K562 (cell line): ENCODE measurements at regions not wholly inside any gene's neighbourhood (a gene's known extent, or its start where the extent isn't known, plus 50 kb on each side); places are given as distances from the start of the nearest gene placed in this dataset.
A peak's percentile ranks its signal among the peaks of the same experiment; 100 is the strongest.

ENCODE experiments used
- PTBP1 ChIP-seq: fragments of 200-400 bp; formaldehyde crosslinking; IDR thresholded peaks from 2 replicates; pipeline ENCODE4 v1.6.1; 2017; ENCODE audit warnings: low read depth, low read length
- RAD21 ChIP-seq, 2 experiments: fragments of 250-450 bp in 1 of 2; fragments of 450-650 bp in 1 of 2; sonication (Bioruptor Pico) in 1 of 2; formaldehyde crosslinking in 1 of 2; IDR thresholded peaks in 1 of 2; conservative IDR thresholded peaks in 1 of 2; 2 replicates each; pipeline versions ENCODE4 v1.4.0 to v1.8.0; 2020 to 2022; ENCODE audit warnings: mild to moderate bottlenecking in 2 of 2, moderate library complexity in 1 of 2
- RFX5 ChIP-seq: IDR thresholded peaks from 2 replicates; pipeline ENCODE4 v1.6.1; 2011; ENCODE audit warnings: low read depth, mild to moderate bottlenecking, improper control_type of control experiment, low read length
- ZNF79 ChIP-seq: fragments of 250-450 bp; sonication (Bioruptor Pico); IDR thresholded peaks from 2 replicates; pipeline ENCODE4 v1.4.0; 2020; ENCODE audit warnings: low read depth, mild to moderate bottlenecking, moderate library complexity
- TF ChIP-seq, protein P1 (sequence below): sonication (generic); formaldehyde crosslinking; IDR thresholded peaks from 2 replicates; pipeline ENCODE4 v1.5.0; 2020; ENCODE audit warnings: missing genetic modification reagents
- TF ChIP-seq, protein P2 (sequence below): fragments of 250-450 bp; sonication (Bioruptor Pico); IDR thresholded peaks from 2 replicates; pipeline ENCODE4 v1.5.0; 2020; ENCODE audit warnings: mild to moderate bottlenecking
- TF ChIP-seq, protein P3 (sequence below): fragments of 450-650 bp; formaldehyde crosslinking; IDR thresholded peaks from 2 replicates; pipeline ENCODE4 v1.4.0; 2020; ENCODE audit warnings: mild to moderate bottlenecking, moderate library complexity
- TF ChIP-seq, protein P4 (sequence below): fragments of 450-650 bp; formaldehyde crosslinking; IDR thresholded peaks from 2 replicates; pipeline ENCODE4 v1.4.0; 2020; ENCODE audit warnings: mild to moderate bottlenecking, moderate library complexity

DNA sequence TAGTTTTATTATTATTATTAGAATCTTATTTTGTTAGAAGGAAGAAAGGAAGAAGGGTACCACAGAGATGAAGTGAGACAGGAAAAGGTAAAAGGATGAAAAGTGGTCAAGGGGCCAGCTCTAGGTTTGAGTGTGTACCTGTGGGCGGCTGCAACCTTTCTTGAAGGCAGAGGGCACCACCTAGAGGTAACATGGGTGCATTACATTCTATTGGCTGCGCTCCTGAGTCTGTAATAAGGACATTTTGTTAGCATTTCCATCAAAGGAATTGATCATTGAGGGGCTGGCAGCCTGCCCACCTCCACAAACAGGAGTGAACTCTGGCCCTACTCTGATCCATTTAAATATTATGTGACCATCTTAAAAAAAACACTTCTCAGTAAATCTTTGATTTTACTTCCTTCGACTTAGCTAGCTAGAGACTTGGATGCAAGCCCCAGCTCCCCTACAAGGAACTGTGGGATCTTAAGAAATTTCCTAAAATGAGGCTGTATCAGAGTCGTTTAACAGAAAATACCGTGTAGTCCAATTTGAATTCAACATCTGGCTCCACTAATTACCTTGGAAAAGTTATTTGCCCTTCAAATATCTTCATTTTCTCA lies 610.4 kb downstream of the IPMK start (continued):
- TF ChIP-seq ZNF79 (CRISPR knock-in tag) (no peak), RFX5 (no peak), PTBP1 (no peak), RAD21 (CRISPR knock-in tag; conservative IDR thresholded peaks at IDR 0.05 in 1 of 2, IDR thresholded peaks at IDR 0.05 in 1 of 2) (peak; percentile 65 to 72)
- TF ChIP-seq, protein P1, sequence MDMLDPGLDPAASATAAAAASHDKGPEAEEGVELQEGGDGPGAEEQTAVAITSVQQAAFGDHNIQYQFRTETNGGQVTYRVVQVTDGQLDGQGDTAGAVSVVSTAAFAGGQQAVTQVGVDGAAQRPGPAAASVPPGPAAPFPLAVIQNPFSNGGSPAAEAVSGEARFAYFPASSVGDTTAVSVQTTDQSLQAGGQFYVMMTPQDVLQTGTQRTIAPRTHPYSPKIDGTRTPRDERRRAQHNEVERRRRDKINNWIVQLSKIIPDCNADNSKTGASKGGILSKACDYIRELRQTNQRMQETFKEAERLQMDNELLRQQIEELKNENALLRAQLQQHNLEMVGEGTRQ = no peak
- TF ChIP-seq, protein P2, sequence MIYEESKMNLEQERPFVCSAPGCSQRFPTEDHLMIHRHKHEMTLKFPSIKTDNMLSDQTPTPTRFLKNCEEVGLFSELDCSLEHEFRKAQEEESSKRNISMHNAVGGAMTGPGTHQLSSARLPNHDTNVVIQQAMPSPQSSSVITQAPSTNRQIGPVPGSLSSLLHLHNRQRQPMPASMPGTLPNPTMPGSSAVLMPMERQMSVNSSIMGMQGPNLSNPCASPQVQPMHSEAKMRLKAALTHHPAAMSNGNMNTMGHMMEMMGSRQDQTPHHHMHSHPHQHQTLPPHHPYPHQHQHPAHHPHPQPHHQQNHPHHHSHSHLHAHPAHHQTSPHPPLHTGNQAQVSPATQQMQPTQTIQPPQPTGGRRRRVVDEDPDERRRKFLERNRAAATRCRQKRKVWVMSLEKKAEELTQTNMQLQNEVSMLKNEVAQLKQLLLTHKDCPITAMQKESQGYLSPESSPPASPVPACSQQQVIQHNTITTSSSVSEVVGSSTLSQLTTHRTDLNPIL (CRISPR knock-in tag) = no peak
- TF ChIP-seq, protein P3, sequence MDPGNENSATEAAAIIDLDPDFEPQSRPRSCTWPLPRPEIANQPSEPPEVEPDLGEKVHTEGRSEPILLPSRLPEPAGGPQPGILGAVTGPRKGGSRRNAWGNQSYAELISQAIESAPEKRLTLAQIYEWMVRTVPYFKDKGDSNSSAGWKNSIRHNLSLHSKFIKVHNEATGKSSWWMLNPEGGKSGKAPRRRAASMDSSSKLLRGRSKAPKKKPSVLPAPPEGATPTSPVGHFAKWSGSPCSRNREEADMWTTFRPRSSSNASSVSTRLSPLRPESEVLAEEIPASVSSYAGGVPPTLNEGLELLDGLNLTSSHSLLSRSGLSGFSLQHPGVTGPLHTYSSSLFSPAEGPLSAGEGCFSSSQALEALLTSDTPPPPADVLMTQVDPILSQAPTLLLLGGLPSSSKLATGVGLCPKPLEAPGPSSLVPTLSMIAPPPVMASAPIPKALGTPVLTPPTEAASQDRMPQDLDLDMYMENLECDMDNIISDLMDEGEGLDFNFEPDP (CRISPR knock-in tag) = no peak
- TF ChIP-seq, protein P4, sequence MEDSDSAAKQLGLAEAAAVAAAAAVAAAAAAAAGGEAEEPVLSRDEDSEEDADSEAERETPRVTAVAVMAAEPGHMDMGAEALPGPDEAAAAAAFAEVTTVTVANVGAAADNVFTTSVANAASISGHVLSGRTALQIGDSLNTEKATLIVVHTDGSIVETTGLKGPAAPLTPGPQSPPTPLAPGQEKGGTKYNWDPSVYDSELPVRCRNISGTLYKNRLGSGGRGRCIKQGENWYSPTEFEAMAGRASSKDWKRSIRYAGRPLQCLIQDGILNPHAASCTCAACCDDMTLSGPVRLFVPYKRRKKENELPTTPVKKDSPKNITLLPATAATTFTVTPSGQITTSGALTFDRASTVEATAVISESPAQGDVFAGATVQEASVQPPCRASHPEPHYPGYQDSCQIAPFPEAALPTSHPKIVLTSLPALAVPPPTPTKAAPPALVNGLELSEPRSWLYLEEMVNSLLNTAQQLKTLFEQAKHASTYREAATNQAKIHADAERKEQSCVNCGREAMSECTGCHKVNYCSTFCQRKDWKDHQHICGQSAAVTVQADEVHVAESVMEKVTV (CRISPR knock-in tag) = peak; percentile 34; the same call in 1 of the 2 replicates
